GM12878 (cell line): ENCODE measurements at regions not wholly inside any gene's neighbourhood (a gene's known extent, or its start where the extent isn't known, plus 50 kb on each side); places are given as distances from the start of the nearest gene placed in this dataset.

Source experiments
- ATAC-seq: fragments of 200-7000 bp; cut with Tn5 transposase; 3 replicates; pipeline ENCODE4 v1.9.1; 2020; ENCODE audit warnings: mild to moderate bottlenecking, moderate library complexity
- BruUV-seq: library from RNA; stranded (reverse); fragments of 400-500 nt; replicated peaks from 2 replicates; lab custom pipeline; 2021; lab: Mats Ljungman, UMichigan
- CTCF ChIA-PET: fragments of 300-600 bp; sonication (Branson Sonifier 250); formaldehyde crosslinking; extraction: SDS; loops from one replicate; lab custom pipeline; 2021; ENCODE audit warnings: inconsistent platforms; lab: Yijun Ruan, JAX
- POLR2A ChIA-PET: fragments of 350-600 bp; formaldehyde crosslinking; extraction: SDS; loops from one replicate; lab custom pipeline; 2021; ENCODE audit warnings: inconsistent platforms; lab: Charles Lee
- RAD21 ChIA-PET: fragments of 300-600 bp; sonication (Branson Sonifier 250); formaldehyde crosslinking; loops from one replicate; lab custom pipeline; 2023; ENCODE audit warnings: antibody characterized with exemption; ENCODE audit not compliant: unreplicated experiment; lab: Charles Lee
- SMC1A ChIA-PET: fragments of 300-600 bp; sonication (Branson Sonifier 250); formaldehyde crosslinking; loops from one replicate; lab custom pipeline; 2023; ENCODE audit not compliant: unreplicated experiment, uncharacterized antibody; lab: Charles Lee
- DNase-seq: peaks from one replicate; pipeline ENCODE4 v3.0.0-alpha.2; 2011; ENCODE audit warnings: low read depth, low spot score
- FAIRE-seq: peaks from 3 replicates; lab custom pipeline; 2011; peaks lifted over from hg19 to GRCh38; lab: Jason Lieb, UNC
- H2AFZ ChIP-seq: 2 replicates; pipeline ENCODE4 v1.6.0; 2011; ENCODE audit warnings: low read depth, low read length, control low read depth; ENCODE audit not compliant: control insufficient read depth
- H3K27ac ChIP-seq: 2 replicates; pipeline ENCODE4 v1.5.1; 2011; ENCODE audit warnings: control low read depth; ENCODE audit not compliant: control insufficient read depth, insufficient read depth
- H3K27me3 ChIP-seq, 2 experiments: replicated peaks in 1 of 2; 2 replicates each; pipeline versions ENCODE4 v1.6.0 to v1.6.1; 2011; ENCODE audit warnings: low read length in 1 of 2; ENCODE audit not compliant: control insufficient read depth in 2 of 2, insufficient read depth in 2 of 2
- H3K36me3 ChIP-seq, 2 experiments: 2 replicates each; pipeline ENCODE4 v1.5.1; 2011; ENCODE audit warnings: low read length in 1 of 2; ENCODE audit not compliant: control insufficient read depth in 2 of 2, insufficient read depth in 2 of 2
- H3K4me1 ChIP-seq: 2 replicates; pipeline ENCODE4 v1.6.1; 2011; ENCODE audit warnings: mild to moderate bottlenecking, low read length, moderate library complexity, mixed read lengths; ENCODE audit not compliant: control insufficient read depth, insufficient read depth
- H3K4me2 ChIP-seq: 2 replicates; pipeline ENCODE4 v1.6.0; 2011; ENCODE audit warnings: control low read depth; ENCODE audit not compliant: control insufficient read depth, insufficient read depth
- H3K4me3 ChIP-seq: fragments of 200-600 bp; sonication (generic); 2 replicates; pipeline ENCODE4 v1.5.1; 2016
- H3K79me2 ChIP-seq: 2 replicates; pipeline ENCODE4 v1.6.0; 2011; ENCODE audit warnings: low read length; ENCODE audit not compliant: control insufficient read depth, insufficient read depth
- H3K9ac ChIP-seq: 2 replicates; pipeline ENCODE4 v1.8.0; 2011; ENCODE audit warnings: low read length, control low read depth, mixed read lengths; ENCODE audit not compliant: control insufficient read depth, insufficient read depth
- H3K9me3 ChIP-seq: replicated peaks from 3 replicates; pipeline ENCODE4 v1.5.1; 2011; ENCODE audit warnings: mild to moderate bottlenecking, low read length; ENCODE audit not compliant: control insufficient read depth, insufficient read depth
- H4K20me1 ChIP-seq: 2 replicates; pipeline ENCODE4 v1.6.0; 2011; ENCODE audit not compliant: control insufficient read depth, insufficient read depth
- CTCF ChIP-seq, 3 experiments: IDR thresholded peaks in 2 of 3; conservative IDR thresholded peaks in 1 of 3; 2 replicates each; pipeline ENCODE4 v1.5.1; 2011; ENCODE audit warnings: low read depth in 3 of 3, low read length in 3 of 3, mild to moderate bottlenecking in 3 of 3, control low read depth in 2 of 3, moderate library complexity in 2 of 3, inconsistent platforms in 1 of 3, mixed read lengths in 1 of 3; ENCODE audit not compliant: control insufficient read depth in 2 of 3, insufficient read depth in 1 of 3; ENCODE audit errors: extremely low read depth in 1 of 3
- RAD21 ChIP-seq: IDR thresholded peaks from 2 replicates; pipeline ENCODE4 v1.6.1; 2011; ENCODE audit warnings: mild to moderate bottlenecking, low read depth, low read length, moderate library complexity; ENCODE audit not compliant: insufficient read depth
- RUNX3 ChIP-seq: IDR thresholded peaks from 2 replicates; pipeline ENCODE4 v1.6.1; 2012; ENCODE audit warnings: low read length, inconsistent platforms
- SIN3A ChIP-seq: IDR thresholded peaks from 2 replicates; pipeline ENCODE4 v1.6.1; 2012; ENCODE audit warnings: low read depth, low read length, improper control_type of control experiment
- SMC3 ChIP-seq: IDR thresholded peaks from 2 replicates; pipeline ENCODE4 v1.6.1; 2011; ENCODE audit warnings: low read length, improper control_type of control experiment, borderline replicate concordance
- SPI1 ChIP-seq: IDR thresholded peaks from 2 replicates; pipeline ENCODE4 v1.6.1; 2011; ENCODE audit warnings: low read depth, mild to moderate bottlenecking, low read length, moderate library complexity, borderline replicate concordance; ENCODE audit not compliant: insufficient read depth
- WRNIP1 ChIP-seq: IDR thresholded peaks from 2 replicates; pipeline ENCODE4 v1.6.1; 2011; ENCODE audit warnings: low read depth, low read length, improper control_type of control experiment, borderline replicate concordance
- WGBS: methylation state at CpG from one replicate; pipeline ENCODE4 v1.1.6; 2016; ENCODE audit warnings: low lambda C conversion rate; ENCODE audit not compliant: insufficient replicate concordance, insufficient coverage; ENCODE audit errors: missing lambda C conversion rate; 5-methylcytosine and 5-hydroxymethylcytosine counted together
- in situ Hi-C: fragments of 300-500 bp; cut with MboI; formaldehyde crosslinking; loops from 9 replicates; pipeline ENCODE4 v1.14.3; 2018; ENCODE audit warnings: mixed read lengths
- intact Hi-C: fragments of 100-400 bp; cut with micrococcal nuclease; formaldehyde crosslinking; loops from one replicate; pipeline ENCODE4 v1.14.2; 2022; ENCODE audit not compliant: unreplicated experiment
- TF ChIP-seq, protein P1 (sequence below): fragments of 450-650 bp; IDR thresholded peaks from 2 replicates; pipeline ENCODE4 v1.6.1; 2017; ENCODE audit warnings: borderline replicate concordance

GRCh38 chr2:75896779-75897366 is 186.2 kb upstream of the GCFC2 start:
- FAIRE-seq (peak; percentile 18), DNase-seq (no peak), ATAC-seq (peak; percentile 92)
- ChIA-PET SMC1A (interaction anchor here (0.5 to 2.2 kb wide), 3 partner anchors 266 to 703 kb away, joined by 3 to 7 read pairs (median 4); no protein-coding TSS in a partner anchor), CTCF (interaction anchor here (0.7 to 2.9 kb wide), 13 partner anchors 8 to 703 kb away, joined by 3 to 12 read pairs (median 3); no protein-coding TSS in a partner anchor), POLR2A (no interaction called here), RAD21 (interaction anchor here (1.0 to 1.7 kb wide), 4 partner anchors 75 to 703 kb away, joined by 3 to 9 read pairs (median 3); no protein-coding TSS in a partner anchor)
- BruUV-seq: no TSS peak
- Histone ChIP-seq H3K27ac (no peak overlapping the region), H3K4me1 (no peaks in the 10 kb centered on the region), H3K9ac (no peak overlapping the region), H3K4me3 (no peak overlapping the region), H3K4me2 (no peak overlapping the region; the same call in 1 of the 2 replicates), H4K20me1 (no peaks in the 10 kb centered on the region), H2AFZ (peak overlapping the region; percentile 37; the same call in 1 of the 2 replicates), H3K79me2 (no peaks in the 10 kb centered on the region), H3K9me3 (no peaks in the 10 kb centered on the region), H3K36me3 (no peaks in the 10 kb centered on the region), H3K27me3 (no peaks in the 10 kb centered on the region)
- TF ChIP-seq SMC3 (peak; percentile 70), RAD21 (peak; percentile 59), CTCF (IDR thresholded peaks at IDR 0.05 in 2 of 3, conservative IDR thresholded peaks at IDR 0.05 in 1 of 3; ENCODE audit: control insufficient read depth in 2 of 3, extremely low read depth in 1 of 3, insufficient read depth in 1 of 3, low read depth in 3 of 3, low read length in 3 of 3) (peak; percentile 74 to 88 (median 79)), SPI1 (peak; percentile 84), WRNIP1 (no peak), RUNX3 (0 out of 2 replicates have a peak, but pooled peaks have one; percentile 18), SIN3A (no peak)
- TF ChIP-seq, protein P1, sequence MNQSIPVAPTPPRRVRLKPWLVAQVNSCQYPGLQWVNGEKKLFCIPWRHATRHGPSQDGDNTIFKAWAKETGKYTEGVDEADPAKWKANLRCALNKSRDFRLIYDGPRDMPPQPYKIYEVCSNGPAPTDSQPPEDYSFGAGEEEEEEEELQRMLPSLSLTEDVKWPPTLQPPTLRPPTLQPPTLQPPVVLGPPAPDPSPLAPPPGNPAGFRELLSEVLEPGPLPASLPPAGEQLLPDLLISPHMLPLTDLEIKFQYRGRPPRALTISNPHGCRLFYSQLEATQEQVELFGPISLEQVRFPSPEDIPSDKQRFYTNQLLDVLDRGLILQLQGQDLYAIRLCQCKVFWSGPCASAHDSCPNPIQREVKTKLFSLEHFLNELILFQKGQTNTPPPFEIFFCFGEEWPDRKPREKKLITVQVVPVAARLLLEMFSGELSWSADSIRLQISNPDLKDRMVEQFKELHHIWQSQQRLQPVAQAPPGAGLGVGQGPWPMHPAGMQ: no peak
- in situ Hi-C loops (loop anchor here (5.0 kb wide), 1 partner anchor 700 kb away; no protein-coding TSS in a partner anchor), intact Hi-C loops (loop anchor here (1.0 to 5.0 kb wide), 3 partner anchors 110 to 702 kb away; no protein-coding TSS in a partner anchor)
- 0% methylated on average over 5 of the region's 5 CpGs for WGBS
